HepG2 (cell line): ENCODE measurements at regions not wholly inside any gene's neighbourhood (a gene's known extent, or its start where the extent isn't known, plus 50 kb on each side); places are given as distances from the start of the nearest gene placed in this dataset.

ENCODE experiments used
- ATAC-seq: fragments of 200-7000 bp; cut with Tn5 transposase; 3 replicates; pipeline ENCODE4 v1.9.1; 2020; ENCODE audit warnings: mild to moderate bottlenecking, moderate library complexity
- BruUV-seq: library from RNA; stranded (reverse); fragments of 400-500 nt; replicated peaks from 2 replicates; lab custom pipeline; 2021; lab: Mats Ljungman, UMichigan
- CTCF ChIA-PET: fragments of 300-600 bp; formaldehyde crosslinking; extraction: SDS; loops from one replicate; lab custom pipeline; 2021; ENCODE audit warnings: low total read pairs, inconsistent platforms, low intra/inter-chr PET ratio; lab: Yijun Ruan, JAX
- POLR2A ChIA-PET: fragments of 350-600 bp; sonication (Branson Sonifier 250); formaldehyde crosslinking; loops from one replicate; lab custom pipeline; 2020; ENCODE audit warnings: antibody characterized with exemption, inconsistent platforms; lab: Yijun Ruan, JAX
- DNase-seq: peaks from one replicate; pipeline ENCODE4 v3.0.0-alpha.2; 2015; ENCODE audit warnings: low spot score
- FAIRE-seq: peaks from 3 replicates; lab custom pipeline; 2011; peaks lifted over from hg19 to GRCh38; lab: Jason Lieb, UNC
- H2AFZ ChIP-seq: one replicate; pipeline ENCODE4 v1.6.1; 2011; ENCODE audit warnings: low read length, inconsistent platforms
- H3K27ac ChIP-seq: fragments of 300-600 bp; 3 replicates; pipeline ENCODE4 v1.8.0; 2011; ENCODE audit warnings: mixed run types, mild to moderate bottlenecking, mixed read lengths, low read length, inconsistent platforms; ENCODE audit not compliant: insufficient read depth; ENCODE audit errors: extremely low read length
- H3K27me3 ChIP-seq, 2 experiments: fragments of 200-600 bp in 1 of 2; 2 replicates in 1 of 2; 3 replicates in 1 of 2; pipeline versions ENCODE4 v1.6.0 to v1.8.0; 2011; ENCODE audit warnings: low read length in 2 of 2, mild to moderate bottlenecking in 2 of 2, moderate library complexity in 2 of 2, inconsistent platforms in 1 of 2; ENCODE audit not compliant: insufficient read depth in 2 of 2, control insufficient read depth in 1 of 2
- H3K36me3 ChIP-seq, 2 experiments: fragments of 200-600 bp in 1 of 2; replicated peaks in 1 of 2; 2 replicates in 1 of 2; 3 replicates in 1 of 2; pipeline versions ENCODE4 v1.5.1 to v1.8.0; 2011; ENCODE audit warnings: low read length in 2 of 2, inconsistent platforms in 1 of 2; ENCODE audit not compliant: insufficient read depth in 2 of 2, control insufficient read depth in 1 of 2
- H3K4me1 ChIP-seq: 2 replicates; pipeline ENCODE4 v1.5.1; 2012; ENCODE audit warnings: low read length, inconsistent platforms; ENCODE audit not compliant: insufficient read depth
- H3K4me2 ChIP-seq: 2 replicates; pipeline ENCODE4 v1.6.0; 2011; ENCODE audit warnings: low read depth, low read length, inconsistent platforms
- H3K4me3 ChIP-seq, 3 experiments: fragments of 200-600 bp in 1 of 3; sonication (generic), shearing (Covaris generic) in 1 of 3; replicated peaks in 1 of 3; 2 replicates each; pipeline ENCODE4 v1.5.1; 2011 to 2016; ENCODE audit warnings: low read length in 3 of 3, inconsistent platforms in 2 of 3, low read depth in 2 of 3, mild to moderate bottlenecking in 2 of 3, control low read depth in 1 of 3, mixed read lengths in 1 of 3; ENCODE audit not compliant: insufficient read depth in 1 of 3
- H3K79me2 ChIP-seq: one replicate; pipeline ENCODE4 v1.6.1; 2011; ENCODE audit warnings: low read length, inconsistent platforms; ENCODE audit not compliant: insufficient read depth
- H3K9ac ChIP-seq: 2 replicates; pipeline ENCODE4 v1.6.0; 2011; ENCODE audit warnings: mild to moderate bottlenecking, low read depth, low read length, inconsistent platforms; ENCODE audit not compliant: insufficient read depth
- H3K9me3 ChIP-seq: 2 replicates; pipeline ENCODE4 v1.5.1; 2012; ENCODE audit warnings: mild to moderate bottlenecking, low read length
- H4K20me1 ChIP-seq: 2 replicates; pipeline ENCODE4 v1.6.0; 2011; ENCODE audit warnings: inconsistent platforms, mild to moderate bottlenecking, low read length, moderate library complexity; ENCODE audit not compliant: insufficient read depth
- ATRX ChIP-seq: sonication (generic); formaldehyde crosslinking; IDR thresholded peaks from 2 replicates; pipeline ENCODE4 v1.4.0; 2020; ENCODE audit warnings: missing genetic modification reagents, borderline replicate concordance
- BCL3 ChIP-seq: sonication (generic); formaldehyde crosslinking; IDR thresholded peaks from 2 replicates; pipeline ENCODE4 v1.5.1; 2020; ENCODE audit warnings: mild to moderate bottlenecking, missing genetic modification reagents, moderate library complexity
- CENPBD1 ChIP-seq: sonication (generic); formaldehyde crosslinking; IDR thresholded peaks from 2 replicates; pipeline ENCODE4 v1.8.0; 2022; ENCODE audit warnings: missing genetic modification reagents, low read depth, mild to moderate bottlenecking, borderline replicate concordance
- CREB1 ChIP-seq, 2 experiments: fragments of 450-650 bp in 1 of 2; IDR thresholded peaks; 2 replicates each; pipeline ENCODE4 v1.6.1; 2016 to 2017; ENCODE audit warnings: control low read depth in 1 of 2, mild to moderate bottlenecking in 1 of 2, missing compliant biosample characterization in 1 of 2, missing genetic modification characterization in 1 of 2
- KDM5A ChIP-seq: fragments of 200-600 bp; sonication (generic); IDR thresholded peaks from 2 replicates; pipeline ENCODE4 v1.7.0; 2018; ENCODE audit warnings: antibody characterized with exemption, mild to moderate bottlenecking, low read length, borderline replicate concordance
- MEIS2 ChIP-seq: sonication (generic); formaldehyde crosslinking; IDR thresholded peaks from 2 replicates; pipeline ENCODE4 v1.9.0; 2021; ENCODE audit warnings: mild to moderate bottlenecking, missing genetic modification reagents
- NFKB2 ChIP-seq: sonication (generic); formaldehyde crosslinking; IDR thresholded peaks from 2 replicates; pipeline ENCODE4 v1.4.0; 2020; ENCODE audit warnings: missing genetic modification reagents, borderline replicate concordance
- SKI ChIP-seq: fragments of 450-650 bp; IDR thresholded peaks from one replicate; pipeline ENCODE4 v1.6.1; 2018; ENCODE audit warnings: mild to moderate bottlenecking; ENCODE audit not compliant: partially characterized antibody
- SRSF1 ChIP-seq: fragments of 200-400 bp; formaldehyde crosslinking; optimal IDR thresholded peaks from 2 replicates; pipeline ENCODE3; 2017; ENCODE audit warnings: mild to moderate bottlenecking, low read depth, low read length, moderate library complexity
- ZBTB7A ChIP-seq: sonication (generic); formaldehyde crosslinking; IDR thresholded peaks from 2 replicates; pipeline ENCODE4 v1.8.0; 2022; ENCODE audit warnings: mild to moderate bottlenecking, missing genetic modification reagents
- ZBTB7B ChIP-seq: sonication (generic); formaldehyde crosslinking; IDR thresholded peaks from 2 replicates; pipeline ENCODE4 v1.4.0; 2020; ENCODE audit warnings: missing genetic modification reagents
- ZNF296 ChIP-seq: sonication (generic); formaldehyde crosslinking; conservative IDR thresholded peaks from 2 replicates; pipeline ENCODE4 v1.5.0; 2020; ENCODE audit warnings: mild to moderate bottlenecking, missing genetic modification reagents
- ZNF3 ChIP-seq: IDR thresholded peaks from 2 replicates; pipeline ENCODE4 v1.7.0; 2017; ENCODE audit warnings: inconsistent platforms
- ZNF33A ChIP-seq: sonication (generic); formaldehyde crosslinking; IDR thresholded peaks from 2 replicates; pipeline ENCODE4 v1.5.1; 2020; ENCODE audit warnings: missing genetic modification reagents, mild to moderate bottlenecking, moderate library complexity, borderline replicate concordance
- ZNF547 ChIP-seq: sonication (generic); formaldehyde crosslinking; IDR thresholded peaks from 2 replicates; pipeline ENCODE4 v1.5.1; 2020; ENCODE audit warnings: mild to moderate bottlenecking, missing genetic modification reagents
- ZNF597 ChIP-seq: sonication (generic); formaldehyde crosslinking; IDR thresholded peaks from 2 replicates; pipeline ENCODE4 v1.5.0; 2020; ENCODE audit warnings: missing genetic modification reagents
- WGBS: methylation state at CpG from one replicate; pipeline ENCODE4 v1.1.6; 2017; ENCODE audit warnings: low lambda C conversion rate; 5-methylcytosine and 5-hydroxymethylcytosine counted together
- in situ Hi-C: cut with HindIII; loops from 2 replicates; pipeline ENCODE4 v1.10.0; 2017; ENCODE audit warnings: low pct_unique_long_range_greater_than_20kb; ENCODE audit not compliant: extremely low pct_ligation_motif_present
- intact Hi-C: fragments of 100-400 bp; cut with micrococcal nuclease; formaldehyde crosslinking; loops from one replicate; pipeline ENCODE4 v1.10.0; 2022; ENCODE audit not compliant: unreplicated experiment

- CTCF ChIA-PET: no interaction called here
- Histone ChIP-seq H3K36me3 (no peaks in the 10 kb centered on the region), H3K27me3 (no peaks in the 10 kb centered on the region), H2AFZ (no peak overlapping the region), H3K4me3 (no peak overlapping the region), H3K9me3 (no peaks in the 10 kb centered on the region), H3K9ac (no peak overlapping the region), H3K27ac (no peak overlapping the region), H3K4me1 (peaks cover 47% of the 10 kb centered on the region), H3K79me2 (no peaks in the 10 kb centered on the region), H3K4me2 (no peak overlapping the region), H4K20me1 (no peaks in the 10 kb centered on the region)
- in situ Hi-C loops (no loop called here), intact Hi-C loops (no loop called here)
- POLR2A ChIA-PET: no interaction called here
- WGBS: 76% methylated on average over 6 of the region's 6 CpGs
- ATAC-seq (no peak), FAIRE-seq (no peak), DNase-seq (no peak)
- no TSS peak for BruUV-seq
- TF ChIP-seq ZNF597 (CRISPR knock-in tag) (no peak), MEIS2 (CRISPR knock-in tag) (no peak)
These were observed 308.7 kb upstream of the DDHD1 start for GRCh38 chr14:53461858-53462257.

- no TSS peak for BruUV-seq
- Histone ChIP-seq H3K4me3 (no peak overlapping the region), H3K36me3 (no peaks in the 10 kb centered on the region), H3K27me3 (no peaks in the 10 kb centered on the region), H3K9ac (no peak overlapping the region), H4K20me1 (no peaks in the 10 kb centered on the region), H3K9me3 (no peaks in the 10 kb centered on the region), H2AFZ (no peak overlapping the region), H3K4me2 (no peak overlapping the region), H3K27ac (no peak overlapping the region), H3K79me2 (no peaks in the 10 kb centered on the region), H3K4me1 (peaks cover 47% of the 10 kb centered on the region)
- FAIRE-seq: no peak
- intact Hi-C loops: no loop called here
- CTCF ChIA-PET: no interaction called here
- POLR2A ChIA-PET: no interaction called here
- in situ Hi-C loops: no loop called here
- 100% methylated on average over 1 of the region's 1 CpG for WGBS
- DNase-seq: no peak
- ATAC-seq: no peak
- no peak for TF ChIP-seq ZNF547 (CRISPR knock-in tag)
- no peak for TF ChIP-seq ZNF3
- no peak for TF ChIP-seq NFKB2 (CRISPR knock-in tag)
- TF ChIP-seq ZBTB7A (CRISPR knock-in tag): no peak
- TF ChIP-seq SKI: no peak
- no peak for TF ChIP-seq BCL3
- no peak for TF ChIP-seq SRSF1
- TF ChIP-seq ZNF296 (CRISPR knock-in tag): no peak
- TF ChIP-seq ZNF33A: no peak
- TF ChIP-seq ZBTB7B (CRISPR knock-in tag): no peak
- TF ChIP-seq KDM5A: no peak
- no peak for TF ChIP-seq CREB1 (IDR thresholded peaks at IDR 0.05)
- TF ChIP-seq CREB1 (CRISPR knock-in tag; IDR thresholded peaks at IDR 0.05): no peak
- no peak for TF ChIP-seq CENPBD1
- TF ChIP-seq ATRX: no peak
These were observed 307.4 kb upstream of the DDHD1 start for GRCh38 chr14:53460544-53460943.
